Thyroid gland (tissue), 4 donors: ENCODE measurements at regions not wholly inside any gene's neighbourhood (a gene's known extent, or its start where the extent isn't known, plus 50 kb on each side); places are given as distances from the start of the nearest gene placed in this dataset.

Experiments used
- POLR2A ChIP-seq, 2 donors: fragments of 450-650 bp; IDR thresholded peaks; one replicate each; pipeline ENCODE4 v1.6.1; 2017; ENCODE audit warnings: antibody characterized with exemption in 2 of 2, mild to moderate bottlenecking in 2 of 2, moderate library complexity in 1 of 2
- TF ChIP-seq, protein P1 (sequence below), 6 experiments: fragments of 200-600 bp in 3 of 6; fragments of 450-650 bp in 3 of 6; sonication (generic) in 3 of 6; IDR thresholded peaks; one replicate each; pipeline ENCODE4 v1.5.1; 2016 to 2019; ENCODE audit warnings: antibody characterized with exemption in 6 of 6, mild to moderate bottlenecking in 2 of 6, inconsistent platforms in 1 of 6, moderate library complexity in 1 of 6

DNA sequence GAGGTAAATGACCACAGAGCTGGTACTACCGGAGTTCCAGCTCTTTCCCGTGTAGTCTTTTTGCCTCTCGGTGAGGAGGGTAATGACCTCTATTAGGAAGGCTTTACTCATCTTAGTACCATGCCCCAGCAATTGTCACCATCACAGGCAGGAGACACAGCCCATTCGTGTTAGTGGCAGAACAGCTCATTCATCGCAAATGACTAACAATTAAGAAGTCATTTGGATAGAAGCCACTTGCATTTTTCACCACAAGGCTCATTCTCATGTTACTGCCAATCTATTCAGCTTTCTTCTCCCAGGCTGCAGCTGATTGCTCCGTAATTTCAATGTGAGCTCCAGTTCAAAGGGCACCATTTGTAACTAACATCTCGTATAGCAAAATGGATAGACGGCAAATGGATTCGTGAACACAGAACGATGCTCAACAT is 718.8 kb upstream of the TMEM132C start:
- TF ChIP-seq, protein P1, sequence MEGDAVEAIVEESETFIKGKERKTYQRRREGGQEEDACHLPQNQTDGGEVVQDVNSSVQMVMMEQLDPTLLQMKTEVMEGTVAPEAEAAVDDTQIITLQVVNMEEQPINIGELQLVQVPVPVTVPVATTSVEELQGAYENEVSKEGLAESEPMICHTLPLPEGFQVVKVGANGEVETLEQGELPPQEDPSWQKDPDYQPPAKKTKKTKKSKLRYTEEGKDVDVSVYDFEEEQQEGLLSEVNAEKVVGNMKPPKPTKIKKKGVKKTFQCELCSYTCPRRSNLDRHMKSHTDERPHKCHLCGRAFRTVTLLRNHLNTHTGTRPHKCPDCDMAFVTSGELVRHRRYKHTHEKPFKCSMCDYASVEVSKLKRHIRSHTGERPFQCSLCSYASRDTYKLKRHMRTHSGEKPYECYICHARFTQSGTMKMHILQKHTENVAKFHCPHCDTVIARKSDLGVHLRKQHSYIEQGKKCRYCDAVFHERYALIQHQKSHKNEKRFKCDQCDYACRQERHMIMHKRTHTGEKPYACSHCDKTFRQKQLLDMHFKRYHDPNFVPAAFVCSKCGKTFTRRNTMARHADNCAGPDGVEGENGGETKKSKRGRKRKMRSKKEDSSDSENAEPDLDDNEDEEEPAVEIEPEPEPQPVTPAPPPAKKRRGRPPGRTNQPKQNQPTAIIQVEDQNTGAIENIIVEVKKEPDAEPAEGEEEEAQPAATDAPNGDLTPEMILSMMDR (IDR thresholded peaks at IDR 0.05): no peak
- TF ChIP-seq POLR2A (IDR thresholded peaks at IDR 0.05): no peak
